ENCODE measurements at regions not wholly inside any gene's neighbourhood (a gene's known extent, or its start where the extent isn't known, plus 50 kb on each side); places are given as distances from the start of the nearest gene placed in this dataset.

- DNase-seq: no peak
Measured at GRCh38 chr2:120461092-120461491, 115.2 kb downstream of the INHBB start.

DNA sequence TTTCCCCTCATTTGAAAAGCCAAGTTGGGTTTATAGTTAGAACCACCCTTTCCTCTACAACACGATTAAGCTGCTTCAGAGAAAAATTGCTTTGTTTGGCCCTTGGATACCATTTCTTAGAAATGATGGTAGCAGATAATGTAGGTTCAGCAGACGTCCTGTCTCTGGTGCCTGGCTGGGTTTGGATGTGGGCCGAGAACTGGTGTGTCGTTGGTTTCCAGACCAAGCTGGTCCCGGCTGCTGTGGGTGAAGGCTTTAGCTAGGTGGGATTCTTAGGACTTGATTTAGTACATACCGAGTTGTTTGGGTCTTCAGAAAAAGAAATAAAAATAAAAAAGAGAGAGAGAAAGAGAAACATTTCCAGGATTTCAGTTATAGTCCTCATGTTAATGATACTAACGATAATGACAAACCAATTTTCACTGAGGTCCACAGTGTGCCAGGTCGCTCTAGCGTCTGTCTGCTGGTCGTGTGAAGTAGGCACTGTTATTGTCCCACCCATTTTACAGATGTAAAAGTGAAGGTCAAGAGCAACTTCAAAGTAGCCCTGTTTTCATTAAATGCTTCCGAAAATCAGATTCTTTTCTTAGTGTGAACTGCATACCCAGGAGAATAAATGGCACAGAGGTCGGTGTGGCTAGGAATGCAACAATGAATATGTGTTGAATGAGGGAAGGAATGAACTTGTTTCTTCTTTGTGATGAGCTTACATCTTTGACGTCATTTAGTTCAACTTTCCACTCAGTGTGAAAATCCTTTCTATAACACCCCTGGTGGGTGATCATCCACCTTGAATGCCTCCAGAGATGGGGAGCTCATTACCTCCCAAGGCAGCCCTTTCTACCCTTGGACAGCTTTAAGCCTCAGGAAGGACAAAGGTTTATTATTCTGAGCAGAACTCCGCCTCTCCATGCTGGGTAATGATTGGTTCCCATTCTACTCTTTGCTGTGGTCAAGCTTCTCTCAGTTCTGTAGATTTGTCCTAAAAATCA, 115.9 kb downstream of the INHBB start:
- no peak for DNase-seq

DNA sequence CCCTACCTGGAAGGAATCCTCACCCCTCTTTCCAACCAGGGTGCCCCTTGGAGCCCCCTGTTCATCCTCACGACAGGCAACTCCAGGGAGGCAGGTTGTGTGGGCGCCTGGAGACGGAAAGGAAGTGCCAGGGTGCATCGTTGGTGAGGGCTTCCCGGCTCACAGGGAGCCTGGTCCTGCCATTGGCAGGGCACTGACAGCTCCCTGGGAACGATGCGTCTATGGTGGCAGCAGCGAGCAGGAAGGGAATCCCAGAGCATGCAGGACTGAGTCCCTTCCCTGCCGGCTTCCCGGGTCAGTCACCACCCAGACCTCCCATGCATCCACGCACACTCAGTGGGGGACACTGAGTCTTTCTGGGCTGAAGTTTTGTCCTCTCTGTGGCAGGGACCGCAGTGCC, 117.6 kb downstream of the INHBB start:
- no peak for DNase-seq

DNA sequence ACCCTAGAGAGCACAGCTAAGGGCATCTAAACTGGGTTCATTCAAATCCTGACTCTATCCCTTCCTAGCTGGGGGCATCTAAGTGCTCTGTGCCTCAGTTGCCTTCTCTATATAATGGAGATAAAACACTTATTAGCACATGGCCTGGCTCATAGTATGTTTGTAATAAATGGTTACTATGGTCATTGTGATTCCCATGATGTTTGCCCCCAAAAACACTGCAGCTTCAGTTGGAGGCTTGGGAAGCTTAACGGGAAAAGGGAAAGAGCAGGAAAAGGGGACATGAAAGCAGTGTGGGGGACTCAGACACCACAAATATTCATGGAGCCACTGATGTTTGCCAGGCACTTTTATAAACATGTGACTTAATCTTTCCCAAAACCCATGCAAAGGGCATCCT, 118.1 kb downstream of the INHBB start:
- no peak for DNase-seq

- no peak for DNase-seq
Measured at GRCh38 chr2:120464448-120464931, 118.6 kb downstream of the INHBB start.

GRCh38 chr2:120465012-120465700, 119.2 kb downstream of the INHBB start:
- no peak for DNase-seq

DNA sequence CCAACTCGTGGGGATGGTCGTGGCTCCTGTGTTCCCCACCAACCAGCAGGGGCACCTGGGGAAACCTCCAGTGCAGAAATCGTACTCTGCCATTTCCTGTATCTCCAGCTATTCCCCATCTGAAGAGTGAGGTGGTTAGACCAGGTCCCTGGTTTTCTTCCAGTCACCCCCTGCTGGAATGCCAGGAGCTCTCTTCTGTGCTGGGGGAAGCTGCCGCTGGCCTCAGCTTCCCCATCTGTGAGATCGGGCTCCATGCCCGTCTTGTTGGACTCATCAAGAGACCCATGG, 119.7 kb downstream of the INHBB start:
- no peak for DNase-seq

DNA sequence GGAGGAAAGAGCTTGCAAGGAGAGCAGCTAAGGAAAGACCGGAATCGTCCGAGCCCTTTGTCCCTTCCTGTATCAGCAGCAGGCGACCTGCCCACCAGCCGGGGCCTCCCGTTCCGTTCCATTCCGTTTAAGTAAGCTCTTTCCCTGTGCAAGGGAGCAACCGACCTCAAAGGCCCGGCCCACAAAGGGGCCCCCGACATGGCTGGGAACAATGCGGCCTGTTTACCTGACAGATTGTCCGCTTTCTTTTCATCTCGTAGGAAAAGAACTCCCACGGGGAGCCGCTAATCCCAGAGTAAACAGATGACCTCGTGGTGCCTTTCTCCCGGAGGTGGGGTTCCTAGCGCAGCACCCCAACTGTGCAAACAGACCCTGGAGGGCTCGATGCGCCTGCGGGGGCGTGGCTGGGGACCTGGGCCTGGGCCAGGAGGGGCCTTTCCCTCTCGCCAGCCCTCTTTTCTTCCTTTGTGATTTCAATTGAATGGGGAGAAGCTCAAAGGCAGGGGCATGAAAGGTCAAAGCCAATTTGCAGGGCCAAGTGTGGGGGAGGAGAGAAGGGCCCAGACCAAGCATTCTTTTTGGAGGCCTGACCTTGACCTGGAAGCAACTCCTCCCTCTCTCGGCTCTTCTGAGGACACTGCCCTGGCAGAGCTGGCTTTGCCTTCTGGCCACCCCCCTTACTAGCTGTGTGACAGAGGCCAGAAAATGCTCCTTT, 120.2 kb downstream of the INHBB start:
- no peak for DNase-seq

DNA sequence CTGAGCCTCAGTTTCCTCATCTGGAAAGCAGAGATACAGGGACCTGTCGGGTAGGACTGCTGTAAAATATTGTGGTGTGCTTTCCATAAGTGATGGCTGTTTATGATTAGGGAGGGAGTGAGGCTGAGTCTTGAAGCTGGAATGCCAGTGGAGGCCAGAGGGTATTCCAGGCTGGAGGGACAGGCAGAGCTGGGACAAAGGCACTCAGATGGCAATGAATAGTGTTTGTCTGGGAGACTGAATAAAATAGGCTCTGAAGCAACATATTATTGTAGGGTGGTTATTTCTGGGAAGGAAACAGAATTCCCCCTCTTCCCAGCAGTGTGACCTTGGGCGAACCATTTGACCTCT, 120.7 kb downstream of the INHBB start:
- no peak for DNase-seq

GRCh38 chr2:120468136-120468535, 122.2 kb downstream of the INHBB start:
- DNase-seq: no peak

GRCh38 chr2:120469426-120469825, 123.5 kb downstream of the INHBB start:
- DNase-seq: no peak

- no peak for DNase-seq
Measured at GRCh38 chr2:120470041-120470965, 124.4 kb downstream of the INHBB start.

GRCh38 chr2:120471166-120471565, 125.2 kb downstream of the INHBB start:
- no peak for DNase-seq

DNA sequence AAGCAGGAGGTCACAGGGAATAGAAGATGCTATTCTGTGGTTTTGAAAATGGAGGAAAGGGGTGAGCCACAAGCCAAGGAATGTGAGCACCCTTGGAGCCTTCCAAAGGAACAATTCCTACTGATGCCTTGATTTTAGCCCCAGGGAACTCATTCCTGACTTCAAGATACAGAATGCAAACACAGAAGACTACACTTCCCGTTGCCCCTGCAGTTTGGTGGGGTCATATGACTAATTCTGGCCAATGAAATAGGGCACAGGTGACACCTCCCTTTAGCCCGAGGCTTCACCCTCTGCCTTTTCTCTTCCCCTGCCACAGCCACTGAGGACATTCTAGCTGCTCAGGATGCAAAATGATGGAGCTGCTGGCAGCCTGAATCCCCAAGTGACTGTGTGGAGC, 126.1 kb downstream of the INHBB start:
- no peak for DNase-seq

GRCh38 chr2:120472891-120473309, 127.0 kb downstream of the INHBB start:
- DNase-seq: no peak

GRCh38 chr2:120473522-120474271, 127.8 kb downstream of the INHBB start:
- DNase-seq: no peak

DNA sequence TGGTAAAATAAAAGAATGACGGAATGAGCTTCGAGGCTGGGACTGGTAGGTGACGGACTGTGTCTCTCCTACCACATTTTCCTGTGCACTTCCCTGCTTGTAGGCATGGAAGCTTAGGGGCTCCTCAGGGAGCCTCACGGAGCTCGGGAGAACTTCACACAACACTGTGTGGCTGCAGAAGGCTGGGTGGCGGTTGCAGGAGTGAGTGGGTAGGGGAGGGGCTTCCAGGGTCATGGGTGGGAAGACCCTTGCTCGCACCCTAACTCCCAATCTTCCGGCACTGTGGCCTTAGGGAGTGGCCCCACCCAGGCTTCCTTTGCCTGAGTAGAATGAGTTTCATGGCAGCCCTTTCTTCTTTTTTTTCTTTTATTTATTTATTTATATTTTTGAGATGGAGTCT, 128.6 kb downstream of the INHBB start:
- DNase-seq: no peak

DNA sequence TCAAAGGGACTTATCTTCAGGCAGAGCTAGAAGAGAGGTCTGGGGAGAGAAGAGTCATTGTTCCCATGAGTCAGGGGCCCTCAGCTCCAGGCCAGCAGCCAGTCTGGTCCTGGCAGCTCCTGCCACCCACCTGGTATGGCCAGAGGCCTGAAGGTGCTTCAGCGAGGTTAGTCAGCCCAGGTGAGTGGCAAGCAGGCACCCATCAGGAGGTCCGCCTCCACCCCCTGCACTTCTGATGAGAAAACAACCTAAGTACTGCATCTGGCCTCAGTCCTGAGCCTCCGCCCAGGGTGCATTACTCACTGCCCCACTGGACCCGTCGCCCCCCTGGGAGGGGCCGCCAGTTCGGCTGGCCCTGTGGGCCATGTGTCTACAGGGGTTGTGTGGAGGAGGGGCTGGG, 130.2 kb downstream of the INHBB start:
- no peak for DNase-seq

DNA sequence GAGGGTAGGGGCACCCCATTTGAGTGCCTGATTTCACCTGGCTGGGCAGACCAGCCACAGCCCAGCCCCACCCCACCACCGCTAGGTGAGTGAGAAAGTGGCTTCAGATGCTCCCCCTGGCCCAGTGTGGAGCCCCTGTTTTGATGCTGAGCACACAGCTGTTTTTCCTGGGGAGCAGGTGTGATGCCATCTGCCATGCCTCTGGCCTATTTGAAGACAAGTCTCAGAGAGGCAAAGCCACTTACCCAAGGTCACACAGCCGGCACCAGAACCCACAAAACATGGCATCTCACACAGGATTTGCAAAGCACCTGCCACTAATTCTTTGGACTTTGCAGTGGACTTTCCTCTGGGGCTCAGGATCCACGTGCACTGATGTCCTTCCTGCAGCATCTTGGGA, 131.3 kb downstream of the INHBB start:
- DNase-seq: no peak

DNA sequence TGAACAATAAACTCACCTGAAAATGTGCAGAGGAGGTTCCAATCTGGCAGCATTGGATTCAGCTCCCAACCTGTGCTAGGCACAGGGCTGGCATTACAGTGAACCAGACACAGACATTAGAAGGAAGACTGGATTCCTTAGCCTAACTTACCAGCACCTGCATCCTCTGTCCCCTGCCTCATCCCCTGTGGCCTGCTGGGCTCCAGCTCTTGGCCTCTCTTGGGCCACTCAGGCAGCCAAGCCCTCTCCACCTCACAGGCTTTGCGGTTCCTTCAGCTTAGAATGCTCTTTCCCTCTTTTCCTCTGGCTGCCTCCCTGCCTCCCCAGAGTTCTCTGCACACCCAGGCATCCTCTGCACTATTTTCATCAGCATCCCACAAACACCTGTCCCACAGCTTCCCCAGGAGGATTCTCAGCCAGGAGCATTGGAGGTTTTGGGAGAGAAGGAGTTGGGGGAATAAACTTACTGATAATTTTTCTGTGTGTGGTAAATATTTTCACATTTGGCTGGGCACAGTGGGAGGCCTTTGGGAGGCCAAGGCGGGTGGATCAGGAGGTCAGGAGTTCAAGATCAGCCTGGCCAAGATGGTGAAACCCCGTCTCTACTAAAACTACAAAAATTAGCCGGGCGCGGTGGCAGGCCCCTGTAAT, 132.0 kb downstream of the INHBB start:
- DNase-seq: no peak

- no peak for DNase-seq
Measured at GRCh38 chr2:120480346-120480902, 134.5 kb downstream of the INHBB start.
